Liver (tissue), 8 donors: ENCODE measurements at regions not wholly inside any gene's neighbourhood (a gene's known extent, or its start where the extent isn't known, plus 50 kb on each side); places are given as distances from the start of the nearest gene placed in this dataset.

Experiments used
- DNase-seq: peaks from one replicate; pipeline ENCODE4 v3.0.0-alpha.2; 2017; ENCODE audit warnings: low spot score
- H3K27ac ChIP-seq, 2 donors: one replicate each; pipeline ENCODE4 v1.7.0; 2013; ENCODE audit warnings: inconsistent platforms in 2 of 2, low read length in 2 of 2, control low read depth in 1 of 2, low read depth in 1 of 2, mild to moderate bottlenecking in 1 of 2
- H3K27me3 ChIP-seq, 4 donors: one replicate each; pipeline versions ENCODE4 v1.6.1 to v1.7.0; 2013; ENCODE audit warnings: low read length in 3 of 4, inconsistent platforms in 1 of 4, mild to moderate bottlenecking in 1 of 4, moderate library complexity in 1 of 4; ENCODE audit not compliant: control insufficient read depth in 4 of 4, insufficient read depth in 4 of 4
- H3K36me3 ChIP-seq, 4 donors: one replicate each; pipeline versions ENCODE4 v1.6.1 to v1.7.0; 2013; ENCODE audit warnings: low read length in 3 of 4, mild to moderate bottlenecking in 3 of 4, low read depth in 1 of 4, moderate library complexity in 1 of 4; ENCODE audit not compliant: control insufficient read depth in 4 of 4, insufficient read depth in 3 of 4
- H3K4me1 ChIP-seq, 4 donors: one replicate each; pipeline versions ENCODE4 v1.6.1 to v1.7.0; 2013; ENCODE audit warnings: low read length in 3 of 4, mild to moderate bottlenecking in 3 of 4, moderate library complexity in 1 of 4; ENCODE audit not compliant: control insufficient read depth in 4 of 4, insufficient read depth in 4 of 4
- H3K4me3 ChIP-seq, 3 donors: one replicate each; pipeline versions ENCODE4 v1.6.1 to v1.7.0; 2013; ENCODE audit warnings: low read length in 3 of 3, control low read depth in 1 of 3, low read depth in 1 of 3, mild to moderate bottlenecking in 1 of 3
- H3K9ac ChIP-seq, 2 donors: one replicate each; pipeline ENCODE4 v1.7.0; 2013; ENCODE audit warnings: low read length in 2 of 2, mild to moderate bottlenecking in 2 of 2, moderate library complexity in 2 of 2, control low read depth in 1 of 2, low read depth in 1 of 2
- H3K9me3 ChIP-seq, 4 donors: one replicate each; pipeline versions ENCODE4 v1.6.1 to v1.7.0; 2013; ENCODE audit warnings: low read length in 3 of 4; ENCODE audit not compliant: control insufficient read depth in 4 of 4
- EGR1 ChIP-seq, 2 donors: IDR thresholded peaks; 2 replicates each; pipeline ENCODE4 v1.6.1; 2016 to 2018; ENCODE audit warnings: antibody characterized with exemption in 2 of 2, low read depth in 2 of 2
- FOXA1 ChIP-seq: IDR thresholded peaks from 2 replicates; pipeline ENCODE4 v1.6.1; 2016; ENCODE audit warnings: antibody characterized with exemption
- GABPA ChIP-seq, 2 donors: IDR thresholded peaks in 1 of 2; conservative IDR thresholded peaks in 1 of 2; 2 replicates each; pipeline ENCODE4 v1.6.1; 2016; ENCODE audit warnings: antibody characterized with exemption in 2 of 2, mild to moderate bottlenecking in 1 of 2, moderate library complexity in 1 of 2
- HNF4A ChIP-seq, 2 donors: conservative IDR thresholded peaks; 2 replicates each; pipeline ENCODE4 v1.6.1; 2016; ENCODE audit warnings: antibody characterized with exemption in 2 of 2, mild to moderate bottlenecking in 2 of 2
- JUND ChIP-seq, 2 donors: IDR thresholded peaks; 2 replicates each; pipeline ENCODE4 v1.6.1; 2016; ENCODE audit warnings: antibody characterized with exemption in 2 of 2
- NR2F2 ChIP-seq: IDR thresholded peaks from 2 replicates; pipeline ENCODE4 v1.6.1; 2016; ENCODE audit warnings: antibody characterized with exemption
- RAD21 ChIP-seq, 2 donors: IDR thresholded peaks; 2 replicates each; pipeline ENCODE4 v1.6.1; 2016; ENCODE audit warnings: antibody characterized with exemption in 2 of 2, mild to moderate bottlenecking in 2 of 2
- RXRA ChIP-seq, 2 donors: IDR thresholded peaks; 2 replicates each; pipeline ENCODE4 v1.6.1; 2017 to 2018; ENCODE audit warnings: antibody characterized with exemption in 2 of 2, mild to moderate bottlenecking in 1 of 2
- SP1 ChIP-seq: IDR thresholded peaks from 2 replicates; pipeline ENCODE4 v1.6.1; 2018; ENCODE audit warnings: antibody characterized with exemption, mild to moderate bottlenecking
- YY1 ChIP-seq: IDR thresholded peaks from 2 replicates; pipeline ENCODE4 v1.6.1; 2016; ENCODE audit warnings: antibody characterized with exemption, mild to moderate bottlenecking
- WGBS: extraction: QIAGEN DNeasy Blood & Tissue Kit; methylation state at CpG from one replicate; pipeline ENCODE4 v1.1.7; 2013; 5-methylcytosine and 5-hydroxymethylcytosine counted together
- TF ChIP-seq, protein P1 (sequence below): IDR thresholded peaks from 2 replicates; pipeline ENCODE4 v1.6.1; 2016; ENCODE audit warnings: antibody characterized with exemption
- TF ChIP-seq, protein P2 (sequence below): IDR thresholded peaks from 2 replicates; pipeline ENCODE4 v1.6.1; 2016; ENCODE audit warnings: antibody characterized with exemption
- TF ChIP-seq, protein P3 (sequence below): IDR thresholded peaks from 2 replicates; pipeline ENCODE4 v1.6.1; 2016; ENCODE audit warnings: antibody characterized with exemption, mild to moderate bottlenecking
- TF ChIP-seq, protein P4 (sequence below): fragments of 150-350 bp; IDR thresholded peaks from 2 replicates; pipeline ENCODE4 v1.5.1; 2017; ENCODE audit warnings: improper control_type of control experiment, low read depth, low read length; ENCODE audit not compliant: missing input control
- donor health status: healthy.
- donor health status: healthy.
- donor health status: healthy.
- donor health status: healthy.
- donor health status: healthy.

DNA sequence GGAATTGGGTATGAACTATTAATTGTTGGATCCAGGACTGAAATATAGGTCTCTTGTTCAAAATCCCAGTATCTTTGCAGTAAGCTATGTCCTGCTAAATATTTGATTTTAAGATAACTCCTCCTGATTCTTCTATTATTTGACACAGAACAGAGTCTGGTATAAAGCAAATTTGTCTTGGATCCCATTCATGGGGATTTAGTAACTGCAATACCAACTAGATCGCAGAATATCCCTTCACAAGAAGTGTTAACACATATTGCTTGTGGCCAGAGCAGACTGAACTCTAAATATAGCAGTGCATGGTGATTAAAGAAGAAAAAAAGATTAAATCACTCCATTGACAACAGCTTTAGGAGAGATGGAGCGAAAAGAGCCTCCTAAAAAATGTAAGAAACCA is 68.2 kb upstream of the ARHGAP42 start:
- 59% methylated on average over 2 of the region's 2 CpGs for WGBS
- Histone ChIP-seq H3K9ac (no peak overlapping the region), H3K4me3 (no peak overlapping the region), H3K4me1 (peaks cover 1 to 10% (median 5%) of the 10 kb centered on the region in 4 donors), H3K27me3 (no peaks in the 10 kb centered on the region), H3K36me3 (no peaks in the 10 kb centered on the region), H3K27ac (peak overlapping the region in 1 of 2 donors; percentile 21), H3K9me3 (peaks cover 0 to 7% (median 4%) of the 10 kb centered on the region in 4 donors)
- DNase-seq = no peak
- TF ChIP-seq, protein P1, sequence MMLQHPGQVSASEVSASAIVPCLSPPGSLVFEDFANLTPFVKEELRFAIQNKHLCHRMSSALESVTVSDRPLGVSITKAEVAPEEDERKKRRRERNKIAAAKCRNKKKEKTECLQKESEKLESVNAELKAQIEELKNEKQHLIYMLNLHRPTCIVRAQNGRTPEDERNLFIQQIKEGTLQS = no peak
- TF ChIP-seq EGR1 (IDR thresholded peaks at IDR 0.05; ENCODE audit: low read depth in 2 of 2) (no peak), NR2F2 (no peak), FOXA1 (no peak), JUND (IDR thresholded peaks at IDR 0.05) (no peak), RAD21 (IDR thresholded peaks at IDR 0.05) (peak in 1 of 2 donors; percentile 3), HNF4A (conservative IDR thresholded peaks at IDR 0.05) (peak; percentile 20 to 24), RXRA (IDR thresholded peaks at IDR 0.05) (peak in 1 of 2 donors; percentile 17), YY1 (no peak), GABPA (IDR thresholded peaks at IDR 0.05 in 1 of 2, conservative IDR thresholded peaks at IDR 0.05 in 1 of 2) (no peak)
- TF ChIP-seq, protein P2, sequence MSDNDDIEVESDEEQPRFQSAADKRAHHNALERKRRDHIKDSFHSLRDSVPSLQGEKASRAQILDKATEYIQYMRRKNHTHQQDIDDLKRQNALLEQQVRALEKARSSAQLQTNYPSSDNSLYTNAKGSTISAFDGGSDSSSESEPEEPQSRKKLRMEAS = no peak
- TF ChIP-seq, protein P3, sequence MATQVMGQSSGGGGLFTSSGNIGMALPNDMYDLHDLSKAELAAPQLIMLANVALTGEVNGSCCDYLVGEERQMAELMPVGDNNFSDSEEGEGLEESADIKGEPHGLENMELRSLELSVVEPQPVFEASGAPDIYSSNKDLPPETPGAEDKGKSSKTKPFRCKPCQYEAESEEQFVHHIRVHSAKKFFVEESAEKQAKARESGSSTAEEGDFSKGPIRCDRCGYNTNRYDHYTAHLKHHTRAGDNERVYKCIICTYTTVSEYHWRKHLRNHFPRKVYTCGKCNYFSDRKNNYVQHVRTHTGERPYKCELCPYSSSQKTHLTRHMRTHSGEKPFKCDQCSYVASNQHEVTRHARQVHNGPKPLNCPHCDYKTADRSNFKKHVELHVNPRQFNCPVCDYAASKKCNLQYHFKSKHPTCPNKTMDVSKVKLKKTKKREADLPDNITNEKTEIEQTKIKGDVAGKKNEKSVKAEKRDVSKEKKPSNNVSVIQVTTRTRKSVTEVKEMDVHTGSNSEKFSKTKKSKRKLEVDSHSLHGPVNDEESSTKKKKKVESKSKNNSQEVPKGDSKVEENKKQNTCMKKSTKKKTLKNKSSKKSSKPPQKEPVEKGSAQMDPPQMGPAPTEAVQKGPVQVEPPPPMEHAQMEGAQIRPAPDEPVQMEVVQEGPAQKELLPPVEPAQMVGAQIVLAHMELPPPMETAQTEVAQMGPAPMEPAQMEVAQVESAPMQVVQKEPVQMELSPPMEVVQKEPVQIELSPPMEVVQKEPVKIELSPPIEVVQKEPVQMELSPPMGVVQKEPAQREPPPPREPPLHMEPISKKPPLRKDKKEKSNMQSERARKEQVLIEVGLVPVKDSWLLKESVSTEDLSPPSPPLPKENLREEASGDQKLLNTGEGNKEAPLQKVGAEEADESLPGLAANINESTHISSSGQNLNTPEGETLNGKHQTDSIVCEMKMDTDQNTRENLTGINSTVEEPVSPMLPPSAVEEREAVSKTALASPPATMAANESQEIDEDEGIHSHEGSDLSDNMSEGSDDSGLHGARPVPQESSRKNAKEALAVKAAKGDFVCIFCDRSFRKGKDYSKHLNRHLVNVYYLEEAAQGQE = no peak
- TF ChIP-seq, protein P4, sequence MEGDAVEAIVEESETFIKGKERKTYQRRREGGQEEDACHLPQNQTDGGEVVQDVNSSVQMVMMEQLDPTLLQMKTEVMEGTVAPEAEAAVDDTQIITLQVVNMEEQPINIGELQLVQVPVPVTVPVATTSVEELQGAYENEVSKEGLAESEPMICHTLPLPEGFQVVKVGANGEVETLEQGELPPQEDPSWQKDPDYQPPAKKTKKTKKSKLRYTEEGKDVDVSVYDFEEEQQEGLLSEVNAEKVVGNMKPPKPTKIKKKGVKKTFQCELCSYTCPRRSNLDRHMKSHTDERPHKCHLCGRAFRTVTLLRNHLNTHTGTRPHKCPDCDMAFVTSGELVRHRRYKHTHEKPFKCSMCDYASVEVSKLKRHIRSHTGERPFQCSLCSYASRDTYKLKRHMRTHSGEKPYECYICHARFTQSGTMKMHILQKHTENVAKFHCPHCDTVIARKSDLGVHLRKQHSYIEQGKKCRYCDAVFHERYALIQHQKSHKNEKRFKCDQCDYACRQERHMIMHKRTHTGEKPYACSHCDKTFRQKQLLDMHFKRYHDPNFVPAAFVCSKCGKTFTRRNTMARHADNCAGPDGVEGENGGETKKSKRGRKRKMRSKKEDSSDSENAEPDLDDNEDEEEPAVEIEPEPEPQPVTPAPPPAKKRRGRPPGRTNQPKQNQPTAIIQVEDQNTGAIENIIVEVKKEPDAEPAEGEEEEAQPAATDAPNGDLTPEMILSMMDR = no peak

DNA sequence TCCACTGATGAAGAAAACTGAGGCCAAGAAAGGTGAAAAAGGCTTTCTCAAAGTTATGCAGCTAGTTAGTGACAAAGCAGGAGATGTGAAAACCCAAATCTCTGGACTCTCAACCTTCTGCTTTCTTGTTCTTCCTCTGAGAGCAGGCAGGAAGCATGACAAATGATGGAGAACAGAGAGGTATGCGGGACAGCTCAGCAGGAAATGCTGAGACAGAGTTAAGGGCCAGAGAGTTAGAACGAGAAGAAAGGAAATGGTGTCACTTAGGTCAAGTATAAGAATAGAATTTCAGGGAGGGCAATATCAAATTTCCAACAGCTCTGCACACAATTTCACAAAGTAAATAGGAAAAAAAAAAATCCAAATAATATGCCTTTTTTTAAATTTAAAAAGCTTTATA is 67.6 kb upstream of the ARHGAP42 start:
- H3K27ac ChIP-seq = no peak overlapping the region
- peaks cover 0 to 10% (median 4%) of the 10 kb centered on the region in 4 donors for H3K9me3 ChIP-seq
- no peaks in the 10 kb centered on the region for H3K36me3 ChIP-seq
- peaks cover 1 to 10% (median 5%) of the 10 kb centered on the region in 4 donors for H3K4me1 ChIP-seq
- 70% methylated on average over 2 of the region's 2 CpGs for WGBS
- no peak overlapping the region for H3K4me3 ChIP-seq
- TF ChIP-seq SP1 (no peak), NR2F2 (peak; percentile 76), GABPA (IDR thresholded peaks at IDR 0.05 in 1 of 2, conservative IDR thresholded peaks at IDR 0.05 in 1 of 2) (no peak), JUND (IDR thresholded peaks at IDR 0.05) (no peak)
- DNase-seq = no peak
- no peaks in the 10 kb centered on the region for H3K27me3 ChIP-seq
- no peak overlapping the region for H3K9ac ChIP-seq
